SH-SY5Y (cell line): ENCODE measurements at regions not wholly inside any gene's neighbourhood (a gene's known extent, or its start where the extent isn't known, plus 50 kb on each side); places are given as distances from the start of the nearest gene placed in this dataset.

Experiments
- GATA2 ChIP-seq: IDR thresholded peaks from 2 replicates; pipeline ENCODE4 v1.6.1; 2011; ENCODE audit warnings: mild to moderate bottlenecking, low read depth, low read length
- GATA3 ChIP-seq: IDR thresholded peaks from 2 replicates; pipeline ENCODE4 v1.6.1; 2011; ENCODE audit warnings: low read depth, mild to moderate bottlenecking, low read length, moderate library complexity

DNA sequence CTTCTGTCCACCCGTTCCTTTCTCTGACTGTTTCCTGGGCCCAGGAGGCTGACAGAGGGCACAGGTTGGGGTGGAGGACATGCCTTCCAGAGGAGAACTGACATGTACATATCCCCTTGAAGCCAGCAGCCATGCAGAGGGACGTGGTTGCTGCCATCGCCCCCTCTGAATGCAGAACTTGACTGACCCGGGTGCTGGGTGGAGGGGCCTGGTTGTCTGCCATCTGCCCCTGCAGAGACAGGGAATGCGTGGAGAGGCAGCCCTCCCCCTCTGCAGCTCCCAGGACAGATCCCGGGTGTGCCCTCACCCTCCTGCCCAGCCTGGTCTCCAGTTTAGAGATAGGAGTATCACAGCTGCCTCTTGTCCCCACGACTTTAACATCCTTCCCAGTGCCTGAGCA is 383.0 kb upstream of the B3GAT1 start:
- TF ChIP-seq GATA2 (no peak), GATA3 (no peak)
